ENCODE measurements at regions not wholly inside any gene's neighbourhood (a gene's known extent, or its start where the extent isn't known, plus 50 kb on each side); places are given as distances from the start of the nearest gene placed in this dataset.

DNA sequence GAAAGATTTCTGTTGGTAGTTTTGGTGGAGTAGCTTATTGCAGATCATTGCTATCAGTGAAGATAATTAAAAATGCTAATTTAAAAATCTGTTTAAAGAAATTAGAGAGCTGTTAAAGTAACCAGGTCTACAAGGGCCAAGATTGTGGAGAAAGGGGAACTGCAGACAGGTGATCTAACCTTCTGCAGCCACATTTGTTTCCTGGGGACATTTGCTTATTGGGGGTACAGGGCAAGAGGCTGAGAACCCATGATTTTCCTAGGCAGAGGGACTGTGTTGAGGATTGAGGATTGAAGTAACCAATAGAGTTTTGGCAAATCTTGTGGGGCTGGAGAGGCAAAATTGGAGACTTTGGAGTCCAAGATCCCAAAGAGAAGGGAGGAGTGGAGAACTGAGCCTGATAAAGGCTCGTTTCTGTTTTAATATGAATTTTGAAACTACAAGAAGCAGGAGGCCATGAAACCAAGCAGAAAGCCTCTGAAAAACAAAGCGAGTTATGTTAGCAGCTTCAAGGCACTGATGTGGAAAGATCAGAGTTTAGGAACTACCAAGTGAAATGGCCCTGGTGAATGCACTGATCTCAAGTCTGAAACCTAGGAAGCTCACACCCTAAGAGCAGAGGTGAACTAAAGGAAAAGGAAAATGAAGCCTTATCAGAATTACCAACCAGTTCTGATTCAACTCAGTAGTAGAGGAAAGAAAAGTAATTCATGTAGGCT is 219.8 kb upstream of the C9orf72 start:
- TF ChIP-seq, protein P1, sequence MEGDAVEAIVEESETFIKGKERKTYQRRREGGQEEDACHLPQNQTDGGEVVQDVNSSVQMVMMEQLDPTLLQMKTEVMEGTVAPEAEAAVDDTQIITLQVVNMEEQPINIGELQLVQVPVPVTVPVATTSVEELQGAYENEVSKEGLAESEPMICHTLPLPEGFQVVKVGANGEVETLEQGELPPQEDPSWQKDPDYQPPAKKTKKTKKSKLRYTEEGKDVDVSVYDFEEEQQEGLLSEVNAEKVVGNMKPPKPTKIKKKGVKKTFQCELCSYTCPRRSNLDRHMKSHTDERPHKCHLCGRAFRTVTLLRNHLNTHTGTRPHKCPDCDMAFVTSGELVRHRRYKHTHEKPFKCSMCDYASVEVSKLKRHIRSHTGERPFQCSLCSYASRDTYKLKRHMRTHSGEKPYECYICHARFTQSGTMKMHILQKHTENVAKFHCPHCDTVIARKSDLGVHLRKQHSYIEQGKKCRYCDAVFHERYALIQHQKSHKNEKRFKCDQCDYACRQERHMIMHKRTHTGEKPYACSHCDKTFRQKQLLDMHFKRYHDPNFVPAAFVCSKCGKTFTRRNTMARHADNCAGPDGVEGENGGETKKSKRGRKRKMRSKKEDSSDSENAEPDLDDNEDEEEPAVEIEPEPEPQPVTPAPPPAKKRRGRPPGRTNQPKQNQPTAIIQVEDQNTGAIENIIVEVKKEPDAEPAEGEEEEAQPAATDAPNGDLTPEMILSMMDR (conservative IDR thresholded peaks at IDR 0.05), result no peak
- TF ChIP-seq EZH2 (IDR thresholded peaks at IDR 0.05; ENCODE audit: low read depth), result no peak

Measured in PC-9 (cell line).